ENCODE measurements at regions not wholly inside any gene's neighbourhood (a gene's known extent, or its start where the extent isn't known, plus 50 kb on each side); places are given as distances from the start of the nearest gene placed in this dataset.
"Not testable (repeated sequence)": the region's sequence is repeated elsewhere in the genome, so short reads cannot be mapped to it uniquely, and the experiment has no call there.

- DNase-seq (ENCODE audit: low spot score), result no peak
- FAIRE-seq, result no peak
Observed at GRCh38 chr6:144359783-144360182, 74.6 kb downstream of the UTRN start.

- FAIRE-seq, result no peak
Observed at GRCh38 chr6:144360401-144360800, 75.3 kb downstream of the UTRN start.

GRCh38 chr6:144361016-144361415 is 75.9 kb downstream of the UTRN start:
- FAIRE-seq (no peak), DNase-seq (ENCODE audit: low spot score) (no peak)

More at GRCh38 chr6:144360401-144360800, 75.3 kb downstream of the UTRN start:
- no peak for DNase-seq (ENCODE audit: low spot score)

- no peak for FAIRE-seq
- no peak for DNase-seq (ENCODE audit: low spot score)
Observed at GRCh38 chr6:144362042-144363018, 77.2 kb downstream of the UTRN start.

- no peak for DNase-seq (ENCODE audit: low spot score)
- FAIRE-seq, result no peak
Observed at GRCh38 chr6:144364208-144364720, 79.1 kb downstream of the UTRN start.

GRCh38 chr6:144364782-144365181 is 79.6 kb downstream of the UTRN start:
- DNase-seq (ENCODE audit: low spot score), result no peak
- no peak for FAIRE-seq

GRCh38 chr6:144365271-144365670 is 80.1 kb downstream of the UTRN start:
- peak; percentile 18 for DNase-seq (ENCODE audit: low spot score)
- FAIRE-seq, result no peak

- FAIRE-seq; DNase-seq (ENCODE audit: low spot score): not testable (repeated sequence)
Observed at GRCh38 chr6:144369696-144370095, 84.6 kb downstream of the UTRN start.

- DNase-seq (ENCODE audit: low spot score) (no peak), FAIRE-seq (no peak)
Observed at GRCh38 chr6:144372116-144372515, 87.0 kb downstream of the UTRN start.

- FAIRE-seq, result no peak
- no peak for DNase-seq (ENCODE audit: low spot score)
Observed at GRCh38 chr6:144372611-144373594, 87.8 kb downstream of the UTRN start.

GRCh38 chr6:144374525-144374924 is 89.4 kb downstream of the UTRN start:
- FAIRE-seq; DNase-seq (ENCODE audit: low spot score): not testable (repeated sequence)

GRCh38 chr6:144377586-144378210 is 92.6 kb downstream of the UTRN start:
- no peak for FAIRE-seq

GRCh38 chr6:144378437-144378836 is 93.3 kb downstream of the UTRN start:
- FAIRE-seq (no peak), DNase-seq (ENCODE audit: low spot score) (no peak)

More at GRCh38 chr6:144377586-144378210, 92.6 kb downstream of the UTRN start:
- no peak for DNase-seq (ENCODE audit: low spot score)

GRCh38 chr6:144379356-144379755 is 94.2 kb downstream of the UTRN start:
- DNase-seq (ENCODE audit: low spot score) (peak; percentile 31), FAIRE-seq (no peak)

- FAIRE-seq, result not testable (repeated sequence)
Observed at GRCh38 chr6:144381499-144381898, 96.4 kb downstream of the UTRN start.

GRCh38 chr6:144383336-144383735 is 98.2 kb downstream of the UTRN start:
- no peak for FAIRE-seq
- DNase-seq (ENCODE audit: low spot score), result no peak

More at GRCh38 chr6:144381499-144381898, 96.4 kb downstream of the UTRN start:
- not testable (repeated sequence) for DNase-seq (ENCODE audit: low spot score)

GRCh38 chr6:144384427-144384826 is 99.3 kb downstream of the UTRN start:
- no peak for DNase-seq (ENCODE audit: low spot score)
- no peak for FAIRE-seq

- DNase-seq (ENCODE audit: low spot score); FAIRE-seq: not testable (repeated sequence)
Observed at GRCh38 chr6:144389474-144389873, 104.3 kb downstream of the UTRN start.

GRCh38 chr6:144390202-144390601 is 105.1 kb downstream of the UTRN start:
- FAIRE-seq, result no peak
- DNase-seq (ENCODE audit: low spot score), result no peak

GRCh38 chr6:144390886-144391285 is 105.8 kb downstream of the UTRN start:
- FAIRE-seq (no peak), DNase-seq (ENCODE audit: low spot score) (no peak)

GRCh38 chr6:144392536-144392935 is 107.4 kb downstream of the UTRN start:
- DNase-seq (ENCODE audit: low spot score) (no peak), FAIRE-seq (no peak)

Measured in RCC 7860 (cell line).